Esophagus muscularis mucosa (tissue), 3 donors: ENCODE measurements at regions not wholly inside any gene's neighbourhood (a gene's known extent, or its start where the extent isn't known, plus 50 kb on each side); places are given as distances from the start of the nearest gene placed in this dataset.

Experiments used
- POLR2AphosphoS5 ChIP-seq, 2 donors: sonication (generic); formaldehyde crosslinking; IDR thresholded peaks; one replicate each; pipeline ENCODE4 v1.6.1; 2017; ENCODE audit warnings: antibody characterized with exemption in 2 of 2
- TF ChIP-seq, protein P1 (sequence below), 3 experiments: fragments of 200-600 bp in 2 of 3; fragments of 450-650 bp in 1 of 3; sonication (generic) in 2 of 3; IDR thresholded peaks; one replicate each; pipeline ENCODE4 v1.5.1; 2017 to 2019; ENCODE audit warnings: antibody characterized with exemption in 3 of 3, mild to moderate bottlenecking in 2 of 3, moderate library complexity in 1 of 3

- TF ChIP-seq, protein P1, sequence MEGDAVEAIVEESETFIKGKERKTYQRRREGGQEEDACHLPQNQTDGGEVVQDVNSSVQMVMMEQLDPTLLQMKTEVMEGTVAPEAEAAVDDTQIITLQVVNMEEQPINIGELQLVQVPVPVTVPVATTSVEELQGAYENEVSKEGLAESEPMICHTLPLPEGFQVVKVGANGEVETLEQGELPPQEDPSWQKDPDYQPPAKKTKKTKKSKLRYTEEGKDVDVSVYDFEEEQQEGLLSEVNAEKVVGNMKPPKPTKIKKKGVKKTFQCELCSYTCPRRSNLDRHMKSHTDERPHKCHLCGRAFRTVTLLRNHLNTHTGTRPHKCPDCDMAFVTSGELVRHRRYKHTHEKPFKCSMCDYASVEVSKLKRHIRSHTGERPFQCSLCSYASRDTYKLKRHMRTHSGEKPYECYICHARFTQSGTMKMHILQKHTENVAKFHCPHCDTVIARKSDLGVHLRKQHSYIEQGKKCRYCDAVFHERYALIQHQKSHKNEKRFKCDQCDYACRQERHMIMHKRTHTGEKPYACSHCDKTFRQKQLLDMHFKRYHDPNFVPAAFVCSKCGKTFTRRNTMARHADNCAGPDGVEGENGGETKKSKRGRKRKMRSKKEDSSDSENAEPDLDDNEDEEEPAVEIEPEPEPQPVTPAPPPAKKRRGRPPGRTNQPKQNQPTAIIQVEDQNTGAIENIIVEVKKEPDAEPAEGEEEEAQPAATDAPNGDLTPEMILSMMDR (IDR thresholded peaks at IDR 0.05): no peak
- no peak for TF ChIP-seq POLR2AphosphoS5 (IDR thresholded peaks at IDR 0.05)
Observed at GRCh38 chr1:234941321-234942011, 187.2 kb downstream of the TOMM20 start.
